Gastroesophageal sphincter (tissue), 3 donors: ENCODE measurements at regions not wholly inside any gene's neighbourhood (a gene's known extent, or its start where the extent isn't known, plus 50 kb on each side); places are given as distances from the start of the nearest gene placed in this dataset.

Experiments
- CTCF ChIP-seq, 4 experiments: fragments of 200-600 bp in 2 of 4; fragments of 450-650 bp in 2 of 4; sonication (generic) in 1 of 4; IDR thresholded peaks; one replicate each; pipeline ENCODE4 v1.5.1; 2017 to 2019; ENCODE audit warnings: antibody characterized with exemption in 4 of 4, mild to moderate bottlenecking in 2 of 4, moderate library complexity in 2 of 4
- EP300 ChIP-seq: sonication (generic); formaldehyde crosslinking; IDR thresholded peaks from one replicate; pipeline ENCODE4 v1.6.1; 2017; ENCODE audit warnings: antibody characterized with exemption, mild to moderate bottlenecking
- POLR2A ChIP-seq, 2 donors: fragments of 450-650 bp; IDR thresholded peaks; one replicate each; pipeline ENCODE4 v1.6.1; 2017; ENCODE audit warnings: antibody characterized with exemption in 2 of 2, mild to moderate bottlenecking in 2 of 2, moderate library complexity in 1 of 2

DNA sequence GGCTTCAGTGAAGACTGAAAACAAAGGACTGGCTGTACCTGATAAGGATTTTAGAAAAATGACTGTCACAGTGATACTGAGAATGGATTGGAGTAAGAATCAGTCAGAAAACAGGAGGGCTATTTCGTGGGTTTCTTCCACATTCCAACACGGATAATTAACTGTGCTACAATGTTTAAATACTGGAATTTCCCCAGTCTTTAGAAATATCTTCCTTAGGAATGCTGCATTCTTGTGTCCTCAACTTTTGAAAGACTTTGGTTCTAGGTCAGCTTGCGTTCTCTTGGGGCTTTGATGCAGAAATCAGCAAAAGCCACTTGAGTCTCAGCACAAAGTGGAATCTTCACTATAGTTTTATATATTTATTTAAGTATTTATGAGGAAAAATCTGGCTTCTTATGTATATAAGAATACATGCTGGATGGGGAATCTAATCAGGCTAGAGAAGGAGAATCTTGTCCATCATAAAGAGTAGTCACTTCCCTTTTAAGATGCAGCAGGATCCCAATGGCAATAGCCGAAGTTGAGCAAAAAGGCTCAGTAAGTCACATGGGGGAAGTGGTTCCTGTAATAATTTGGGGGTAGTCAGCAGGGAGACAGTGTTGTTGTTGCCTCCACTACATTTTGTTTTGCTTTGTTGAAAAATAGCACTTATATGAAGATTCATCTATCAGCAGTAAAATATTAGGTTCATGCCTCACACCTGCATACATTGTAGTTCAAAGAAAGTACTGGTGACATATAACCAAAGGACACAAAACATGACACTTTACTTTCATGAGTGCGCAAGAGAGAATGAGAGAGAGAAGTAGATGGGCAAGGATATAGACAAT, 86.0 kb downstream of the CH25H start:
- TF ChIP-seq CTCF (IDR thresholded peaks at IDR 0.05), result no peak
- no peak for TF ChIP-seq EP300
- TF ChIP-seq POLR2A (IDR thresholded peaks at IDR 0.05), result no peak
